ENCODE measurements at regions not wholly inside any gene's neighbourhood (a gene's known extent, or its start where the extent isn't known, plus 50 kb on each side); places are given as distances from the start of the nearest gene placed in this dataset.

DNA sequence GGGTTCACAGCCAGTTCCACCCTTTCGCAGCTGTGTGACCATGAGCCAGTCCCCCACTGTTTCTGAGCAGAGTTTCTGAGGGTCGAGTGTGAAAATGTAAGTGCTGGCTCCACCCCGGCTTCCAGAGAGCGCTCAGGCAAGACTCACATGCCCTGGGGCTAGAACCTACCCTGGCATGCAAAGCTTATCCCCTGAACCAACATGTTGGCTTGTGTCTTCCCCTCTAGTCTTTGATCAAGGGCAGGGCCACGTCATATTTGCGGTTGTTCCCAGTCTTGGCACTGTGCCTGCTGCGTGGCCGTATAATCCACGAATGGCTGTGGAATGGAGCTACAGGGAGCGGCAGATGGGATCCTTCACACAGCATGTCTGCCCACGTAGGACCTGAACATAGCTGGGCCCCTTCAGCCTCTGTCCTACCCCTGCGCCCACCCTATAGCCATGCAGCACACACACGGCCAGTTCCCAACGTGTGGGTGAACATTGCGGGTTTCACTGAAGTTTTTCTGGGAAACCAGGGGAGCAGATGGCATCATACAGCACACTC is 84.8 kb downstream of the MRM1 start:
- POLR2A ChIA-PET: no interaction called here
- no peaks in the 10 kb centered on the region for H3K36me3 ChIP-seq (ENCODE audit: control insufficient read depth in 2 of 2, insufficient read depth in 1 of 2, low read length in 2 of 2)
- CTCF ChIA-PET: interaction anchor here (0.6 to 1.3 kb wide), 3 partner anchors 20 to 1491 kb away, joined by 3 to 4 read pairs (median 3); no protein-coding TSS in a partner anchor
- H3K4me3 ChIP-seq (ENCODE audit: low read depth, low read length): no peak overlapping the region
- no peak overlapping the region for H3K27ac ChIP-seq (ENCODE audit: extremely low read depth, low read depth, low read length)
- TF ChIP-seq MEIS1 (CRISPR knock-in tag; IDR thresholded peaks at IDR 0.05; ENCODE audit: borderline replicate concordance) (no peak), ZFHX2 (tag by site-specific recombination; conservative IDR thresholded peaks at IDR 0.05) (peak; percentile 84), EGR2 (tag by site-specific recombination; IDR thresholded peaks at IDR 0.05; ENCODE audit: low read depth) (peak; percentile 80)
- no peaks in the 10 kb centered on the region for H3K9me3 ChIP-seq (ENCODE audit: control insufficient read depth, insufficient read depth, low read depth, low read length)
- H3K4me1 ChIP-seq (ENCODE audit: control insufficient read depth, insufficient read depth, low read length): no peaks in the 10 kb centered on the region

DNA sequence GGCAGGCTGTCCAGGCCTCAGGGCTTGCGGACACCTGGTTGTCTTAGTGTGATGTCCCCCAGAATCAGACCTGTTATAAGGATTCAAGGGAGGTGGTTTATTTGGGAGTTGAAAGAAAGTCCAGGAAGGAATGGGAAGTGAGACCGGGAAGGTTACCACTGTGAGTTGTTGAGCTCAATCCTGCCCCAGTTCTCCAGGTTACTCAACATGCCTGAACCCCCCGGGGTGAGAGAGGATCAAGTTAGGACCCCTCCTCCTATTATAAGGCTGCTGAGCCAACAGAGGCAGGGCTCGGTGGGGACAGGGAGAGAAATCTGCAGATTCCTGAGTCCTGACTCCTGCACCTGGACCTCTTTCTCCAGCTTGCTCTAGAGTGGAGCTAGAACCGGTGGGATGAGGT is 86.4 kb downstream of the MRM1 start:
- CTCF ChIA-PET: interaction anchor here (0.5 to 1.1 kb wide), 5 partner anchors 21 to 685 kb away, joined by 3 to 6 read pairs (median 3); no protein-coding TSS in a partner anchor
- POLR2A ChIA-PET: no interaction called here
- TF ChIP-seq ZNF324 (tag by site-specific recombination; IDR thresholded peaks at IDR 0.05) (no peak), ZIC2 (tag by site-specific recombination; IDR thresholded peaks at IDR 0.05) (peak; percentile 38; the same call in 1 of the 2 replicates)
- Histone ChIP-seq H3K9me3 (ENCODE audit: control insufficient read depth, insufficient read depth, low read depth, low read length) (no peaks in the 10 kb centered on the region), H3K27ac (ENCODE audit: extremely low read depth, low read depth, low read length) (no peak overlapping the region), H3K36me3 (ENCODE audit: control insufficient read depth in 2 of 2, insufficient read depth in 1 of 2, low read length in 2 of 2) (no peaks in the 10 kb centered on the region), H3K4me3 (ENCODE audit: low read depth, low read length) (no peak overlapping the region), H3K4me1 (ENCODE audit: control insufficient read depth, insufficient read depth, low read length) (no peaks in the 10 kb centered on the region)

DNA sequence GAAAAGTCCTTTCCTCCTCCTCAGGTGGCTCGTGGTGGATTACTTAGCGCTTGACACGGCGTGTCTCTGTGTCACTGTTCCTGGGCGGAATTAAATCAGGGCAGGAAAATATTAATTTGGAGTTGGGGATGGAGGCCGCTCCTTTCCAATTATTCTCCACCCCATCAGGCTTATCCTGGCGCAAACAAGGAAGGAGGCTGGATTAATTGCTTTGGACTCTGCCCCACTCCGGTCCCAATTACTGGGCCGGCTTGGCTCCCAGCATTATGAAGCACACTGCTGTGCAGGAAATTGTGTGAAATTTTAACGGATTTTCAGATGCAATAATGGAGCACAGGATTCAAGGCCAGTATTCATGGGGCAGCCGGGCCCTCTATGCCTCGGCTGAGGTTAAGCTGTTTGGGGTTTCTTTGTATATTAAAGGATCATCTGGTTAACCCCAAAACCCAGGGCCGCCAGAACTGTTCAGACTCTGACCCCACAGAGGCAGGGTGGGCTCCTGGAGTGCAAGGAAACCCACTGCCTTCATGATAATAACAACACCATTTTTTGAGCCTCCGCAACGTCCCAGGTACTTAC is 87.8 kb downstream of the MRM1 start:
- ChIA-PET CTCF (no interaction called here), POLR2A (no interaction called here)
- Histone ChIP-seq H3K4me3 (ENCODE audit: low read depth, low read length) (no peak overlapping the region), H3K9me3 (ENCODE audit: control insufficient read depth, insufficient read depth, low read depth, low read length) (no peaks in the 10 kb centered on the region), H3K4me1 (ENCODE audit: control insufficient read depth, insufficient read depth, low read length) (no peaks in the 10 kb centered on the region), H3K27ac (ENCODE audit: extremely low read depth, low read depth, low read length) (no peak overlapping the region), H3K36me3 (ENCODE audit: control insufficient read depth in 2 of 2, insufficient read depth in 1 of 2, low read length in 2 of 2) (no peaks in the 10 kb centered on the region)
- TF ChIP-seq, protein P1, sequence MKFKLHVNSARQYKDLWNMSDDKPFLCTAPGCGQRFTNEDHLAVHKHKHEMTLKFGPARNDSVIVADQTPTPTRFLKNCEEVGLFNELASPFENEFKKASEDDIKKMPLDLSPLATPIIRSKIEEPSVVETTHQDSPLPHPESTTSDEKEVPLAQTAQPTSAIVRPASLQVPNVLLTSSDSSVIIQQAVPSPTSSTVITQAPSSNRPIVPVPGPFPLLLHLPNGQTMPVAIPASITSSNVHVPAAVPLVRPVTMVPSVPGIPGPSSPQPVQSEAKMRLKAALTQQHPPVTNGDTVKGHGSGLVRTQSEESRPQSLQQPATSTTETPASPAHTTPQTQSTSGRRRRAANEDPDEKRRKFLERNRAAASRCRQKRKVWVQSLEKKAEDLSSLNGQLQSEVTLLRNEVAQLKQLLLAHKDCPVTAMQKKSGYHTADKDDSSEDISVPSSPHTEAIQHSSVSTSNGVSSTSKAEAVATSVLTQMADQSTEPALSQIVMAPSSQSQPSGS (tag by site-specific recombination; IDR thresholded peaks at IDR 0.05; ENCODE audit: low read depth): no peak
- TF ChIP-seq ZNF292 (tag by site-specific recombination; IDR thresholded peaks at IDR 0.05; ENCODE audit: borderline replicate concordance, low read depth) (no peak), ZNF184 (tag by site-specific recombination; IDR thresholded peaks at IDR 0.05) (no peak), ZNF843 (tag by site-specific recombination; IDR thresholded peaks at IDR 0.05) (no peak), ZNF350 (tag by site-specific recombination; IDR thresholded peaks at IDR 0.05) (no peak), ZNF624 (tag by site-specific recombination; IDR thresholded peaks at IDR 0.05) (no peak), ZNF146 (tag by site-specific recombination; IDR thresholded peaks at IDR 0.05) (no peak), SALL2 (tag by site-specific recombination; IDR thresholded peaks at IDR 0.05; ENCODE audit: borderline replicate concordance) (no peak)
- TF ChIP-seq, protein P2, sequence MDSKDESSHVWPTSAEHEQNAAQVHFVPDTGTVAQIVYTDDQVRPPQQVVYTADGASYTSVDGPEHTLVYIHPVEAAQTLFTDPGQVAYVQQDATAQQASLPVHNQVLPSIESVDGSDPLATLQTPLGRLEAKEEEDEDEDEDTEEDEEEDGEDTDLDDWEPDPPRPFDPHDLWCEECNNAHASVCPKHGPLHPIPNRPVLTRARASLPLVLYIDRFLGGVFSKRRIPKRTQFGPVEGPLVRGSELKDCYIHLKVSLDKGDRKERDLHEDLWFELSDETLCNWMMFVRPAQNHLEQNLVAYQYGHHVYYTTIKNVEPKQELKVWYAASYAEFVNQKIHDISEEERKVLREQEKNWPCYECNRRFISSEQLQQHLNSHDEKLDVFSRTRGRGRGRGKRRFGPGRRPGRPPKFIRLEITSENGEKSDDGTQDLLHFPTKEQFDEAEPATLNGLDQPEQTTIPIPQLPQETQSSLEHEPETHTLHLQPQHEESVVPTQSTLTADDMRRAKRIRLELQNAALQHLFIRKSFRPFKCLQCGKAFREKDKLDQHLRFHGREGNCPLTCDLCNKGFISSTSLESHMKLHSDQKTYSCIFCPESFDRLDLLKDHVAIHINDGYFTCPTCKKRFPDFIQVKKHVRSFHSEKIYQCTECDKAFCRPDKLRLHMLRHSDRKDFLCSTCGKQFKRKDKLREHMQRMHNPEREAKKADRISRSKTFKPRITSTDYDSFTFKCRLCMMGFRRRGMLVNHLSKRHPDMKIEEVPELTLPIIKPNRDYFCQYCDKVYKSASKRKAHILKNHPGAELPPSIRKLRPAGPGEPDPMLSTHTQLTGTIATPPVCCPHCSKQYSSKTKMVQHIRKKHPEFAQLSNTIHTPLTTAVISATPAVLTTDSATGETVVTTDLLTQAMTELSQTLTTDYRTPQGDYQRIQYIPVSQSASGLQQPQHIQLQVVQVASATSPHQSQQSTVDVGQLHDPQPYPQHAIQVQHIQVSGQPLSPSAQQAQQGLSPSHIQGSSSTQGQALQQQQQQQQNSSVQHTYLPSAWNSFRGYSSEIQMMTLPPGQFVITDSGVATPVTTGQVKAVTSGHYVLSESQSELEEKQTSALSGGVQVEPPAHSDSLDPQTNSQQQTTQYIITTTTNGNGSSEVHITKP (tag by site-specific recombination; IDR thresholded peaks at IDR 0.05): no peak
- TF ChIP-seq, protein P3, sequence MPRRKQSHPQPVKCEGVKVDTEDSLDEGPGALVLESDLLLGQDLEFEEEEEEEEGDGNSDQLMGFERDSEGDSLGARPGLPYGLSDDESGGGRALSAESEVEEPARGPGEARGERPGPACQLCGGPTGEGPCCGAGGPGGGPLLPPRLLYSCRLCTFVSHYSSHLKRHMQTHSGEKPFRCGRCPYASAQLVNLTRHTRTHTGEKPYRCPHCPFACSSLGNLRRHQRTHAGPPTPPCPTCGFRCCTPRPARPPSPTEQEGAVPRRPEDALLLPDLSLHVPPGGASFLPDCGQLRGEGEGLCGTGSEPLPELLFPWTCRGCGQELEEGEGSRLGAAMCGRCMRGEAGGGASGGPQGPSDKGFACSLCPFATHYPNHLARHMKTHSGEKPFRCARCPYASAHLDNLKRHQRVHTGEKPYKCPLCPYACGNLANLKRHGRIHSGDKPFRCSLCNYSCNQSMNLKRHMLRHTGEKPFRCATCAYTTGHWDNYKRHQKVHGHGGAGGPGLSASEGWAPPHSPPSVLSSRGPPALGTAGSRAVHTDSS (tag by site-specific recombination; IDR thresholded peaks at IDR 0.05): no peak

Measured in HEK293 (cell line).